ENCODE measurements at regions not wholly inside any gene's neighbourhood (a gene's known extent, or its start where the extent isn't known, plus 50 kb on each side); places are given as distances from the start of the nearest gene placed in this dataset.

DNA sequence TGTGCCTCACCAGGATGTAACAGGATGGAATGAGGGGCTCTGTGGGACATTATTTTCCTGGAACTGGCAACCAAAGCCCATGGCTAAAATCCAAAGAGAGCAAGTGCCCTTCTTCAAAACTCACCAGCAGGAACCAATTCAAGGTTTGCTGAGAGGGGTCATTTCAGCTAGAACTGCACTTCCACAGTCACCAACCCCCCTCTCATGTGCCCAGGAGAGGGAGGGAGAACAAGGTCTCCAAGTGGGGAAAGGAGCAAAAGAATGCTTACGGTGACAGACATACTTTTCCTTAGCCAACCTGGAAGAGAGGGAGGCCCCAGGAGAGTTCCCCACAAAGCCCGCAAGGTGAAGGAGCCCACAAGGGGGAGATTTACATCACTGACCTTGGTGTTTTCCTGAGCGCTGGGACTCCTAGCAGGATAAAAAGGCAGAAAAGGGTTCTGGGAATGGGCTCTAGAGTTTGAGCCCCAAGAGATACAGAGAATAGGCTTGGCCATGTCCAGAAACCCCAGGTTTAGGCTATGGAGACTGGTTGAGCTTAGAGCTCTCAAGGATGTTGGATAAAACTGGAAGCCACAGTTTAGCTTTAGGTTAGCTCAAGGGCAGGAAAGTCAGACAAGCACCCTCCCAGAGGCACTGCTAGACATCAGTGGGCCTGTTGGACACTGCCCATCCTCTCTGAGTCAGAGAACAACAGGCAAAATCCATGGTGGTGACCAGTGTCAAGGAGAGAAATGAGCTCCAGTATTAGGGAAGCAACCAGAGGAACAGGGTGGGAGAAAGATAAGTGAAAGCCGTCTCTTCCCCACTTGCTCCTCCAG lies 63.9 kb upstream of the GHITM start:
- intact Hi-C loops (cut with DNase I; ENCODE audit: low total_unique reads): no loop called here

DNA sequence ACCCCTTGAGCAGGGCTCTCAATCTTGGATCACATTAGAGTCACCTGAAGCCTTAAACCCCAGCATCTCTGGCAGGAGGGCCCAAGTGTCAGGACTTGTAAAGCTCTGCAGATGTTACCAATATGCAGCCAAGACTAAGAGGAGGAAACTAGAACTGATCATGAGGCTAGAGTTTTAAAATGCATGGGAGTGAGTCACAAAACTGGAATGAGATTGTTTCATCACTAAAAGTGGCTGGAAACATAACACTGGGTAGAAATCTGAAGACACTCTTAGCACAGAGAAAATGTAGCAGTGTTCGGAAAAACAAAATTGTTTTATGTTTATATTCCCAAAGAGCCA lies 63.3 kb upstream of the GHITM start:
- no peaks in the 10 kb centered on the region for H3K36me3 ChIP-seq
- H3K4me3 ChIP-seq: no peak overlapping the region
- H3K27ac ChIP-seq: peak overlapping the region in 4 of 5 donors; percentile 38 to 69 (median 58)
- 46 to 83% (median 78%) methylated on average over 1 of the region's 1 CpG for WGBS, 5 donors
- H3K4me1 ChIP-seq: peaks cover 0 to 2% (median 0%) of the 10 kb centered on the region in 4 donors
- peak in 1 of 2 donors; percentile 67 for DNase-seq
- H3K9me3 ChIP-seq: no peaks in the 10 kb centered on the region
- intact Hi-C loops (cut with DNase I; ENCODE audit: low total_unique reads): no loop called here
- H3K27me3 ChIP-seq: no peaks in the 10 kb centered on the region
- TF ChIP-seq, protein P1, sequence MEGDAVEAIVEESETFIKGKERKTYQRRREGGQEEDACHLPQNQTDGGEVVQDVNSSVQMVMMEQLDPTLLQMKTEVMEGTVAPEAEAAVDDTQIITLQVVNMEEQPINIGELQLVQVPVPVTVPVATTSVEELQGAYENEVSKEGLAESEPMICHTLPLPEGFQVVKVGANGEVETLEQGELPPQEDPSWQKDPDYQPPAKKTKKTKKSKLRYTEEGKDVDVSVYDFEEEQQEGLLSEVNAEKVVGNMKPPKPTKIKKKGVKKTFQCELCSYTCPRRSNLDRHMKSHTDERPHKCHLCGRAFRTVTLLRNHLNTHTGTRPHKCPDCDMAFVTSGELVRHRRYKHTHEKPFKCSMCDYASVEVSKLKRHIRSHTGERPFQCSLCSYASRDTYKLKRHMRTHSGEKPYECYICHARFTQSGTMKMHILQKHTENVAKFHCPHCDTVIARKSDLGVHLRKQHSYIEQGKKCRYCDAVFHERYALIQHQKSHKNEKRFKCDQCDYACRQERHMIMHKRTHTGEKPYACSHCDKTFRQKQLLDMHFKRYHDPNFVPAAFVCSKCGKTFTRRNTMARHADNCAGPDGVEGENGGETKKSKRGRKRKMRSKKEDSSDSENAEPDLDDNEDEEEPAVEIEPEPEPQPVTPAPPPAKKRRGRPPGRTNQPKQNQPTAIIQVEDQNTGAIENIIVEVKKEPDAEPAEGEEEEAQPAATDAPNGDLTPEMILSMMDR (IDR thresholded peaks at IDR 0.05): no peak
- TF ChIP-seq POLR2AphosphoS5 (IDR thresholded peaks at IDR 0.05): peak in 1 of 3 donors; percentile 17

More for the DNA sequence above, 63.9 kb upstream of the GHITM start:
- Histone ChIP-seq H3K36me3 (no peaks in the 10 kb centered on the region), H3K9me3 (no peaks in the 10 kb centered on the region), H3K27ac (peak overlapping the region in 4 of 5 donors; percentile 41 to 69 (median 56)), H3K27me3 (no peaks in the 10 kb centered on the region), H3K4me1 (peaks cover 0 to 2% (median 0%) of the 10 kb centered on the region in 4 donors), H3K4me3 (no peak overlapping the region)
- 82 to 94% (median 92%) methylated on average over 4 of the region's 4 CpGs for WGBS, 5 donors
- TF ChIP-seq POLR2AphosphoS5 (IDR thresholded peaks at IDR 0.05) (no peak), POLR2A (IDR thresholded peaks at IDR 0.05) (no peak), EP300 (IDR thresholded peaks at IDR 0.05) (no peak)
- TF ChIP-seq, protein P1 (IDR thresholded peaks at IDR 0.05): no peak
- DNase-seq: no peak

DNA sequence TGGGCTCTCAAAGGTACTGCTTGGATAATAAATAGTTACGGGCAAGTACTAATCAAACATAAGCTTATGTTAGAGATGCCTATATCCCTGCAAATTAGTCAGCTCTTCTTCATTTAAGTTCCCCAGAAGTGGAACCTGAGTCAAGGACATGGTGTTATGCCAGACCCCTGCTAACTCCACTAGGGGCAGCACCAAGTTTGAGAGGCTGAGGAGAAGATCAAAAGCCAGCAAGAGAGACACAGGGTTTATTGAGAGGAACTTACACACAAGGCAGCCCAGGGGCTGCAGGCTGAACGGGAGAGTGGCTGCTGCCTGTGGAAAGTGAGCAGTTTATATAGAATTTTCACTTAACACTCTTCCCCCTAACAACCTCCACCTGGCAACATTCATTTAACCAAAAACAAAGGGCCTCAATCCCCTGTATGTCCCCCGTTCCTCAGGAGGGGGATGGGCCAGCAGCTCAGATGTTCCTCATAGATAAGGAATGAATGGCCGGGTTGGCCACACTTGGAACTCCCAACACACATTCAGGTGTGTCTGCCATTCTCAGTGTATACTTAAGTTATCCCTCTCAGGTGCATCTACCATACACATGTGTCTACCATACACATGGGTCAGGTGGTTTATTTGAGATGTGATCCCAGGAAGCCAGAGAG lies 62.6 kb upstream of the GHITM start:
- Histone ChIP-seq H3K9me3 (no peaks in the 10 kb centered on the region), H3K27ac (peak overlapping the region in 4 of 5 donors; percentile 38 to 67 (median 56)), H3K4me1 (peaks cover 0 to 2% (median 0%) of the 10 kb centered on the region in 4 donors), H3K4me3 (no peak overlapping the region), H3K36me3 (no peaks in the 10 kb centered on the region), H3K27me3 (no peaks in the 10 kb centered on the region)
- no peak for TF ChIP-seq POLR2A (IDR thresholded peaks at IDR 0.05)
- no peak for TF ChIP-seq EP300 (IDR thresholded peaks at IDR 0.05)
- TF ChIP-seq, protein P1 (IDR thresholded peaks at IDR 0.05): no peak
- TF ChIP-seq POLR2AphosphoS5 (IDR thresholded peaks at IDR 0.05): no peak
- 39 to 63% (median 52%) methylated on average over 4 of the region's 4 CpGs for WGBS, 5 donors
- peak in 1 of 2 donors; percentile 25 for DNase-seq
- intact Hi-C loops (cut with DNase I; ENCODE audit: low total_unique reads): no loop called here

DNA sequence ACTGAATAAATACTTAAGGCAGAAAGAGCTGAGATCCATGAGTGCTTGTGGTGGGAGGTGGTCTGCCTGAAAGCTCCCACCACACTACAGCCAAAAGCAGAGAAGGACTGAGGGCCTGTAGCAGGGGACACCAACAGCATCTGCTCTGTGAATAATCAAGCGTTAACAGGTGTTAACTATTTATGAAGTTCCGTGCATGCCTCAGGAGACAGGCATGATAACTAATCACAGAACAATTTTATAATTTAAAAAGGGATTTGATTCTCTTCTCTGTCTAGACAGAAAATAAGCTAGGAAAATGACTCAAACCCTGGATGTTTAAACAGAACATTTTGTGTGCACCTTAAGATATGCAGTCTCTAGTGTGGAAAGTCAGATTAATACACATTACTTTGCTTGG lies 61.5 kb upstream of the GHITM start:
- Histone ChIP-seq H3K27ac (no peak overlapping the region), H3K36me3 (no peaks in the 10 kb centered on the region), H3K4me1 (peaks cover 0 to 2% (median 0%) of the 10 kb centered on the region in 4 donors), H3K9me3 (no peaks in the 10 kb centered on the region), H3K4me3 (no peak overlapping the region), H3K27me3 (no peaks in the 10 kb centered on the region)
- 61 to 87% (median 77%) methylated on average over 2 of the region's 2 CpGs for WGBS, 5 donors
- TF ChIP-seq POLR2AphosphoS5 (IDR thresholded peaks at IDR 0.05) (no peak), POLR2A (IDR thresholded peaks at IDR 0.05) (no peak), EP300 (IDR thresholded peaks at IDR 0.05) (no peak)
- TF ChIP-seq, protein P1 (IDR thresholded peaks at IDR 0.05): no peak
- DNase-seq: no peak
- intact Hi-C loops (cut with DNase I; ENCODE audit: low total_unique reads): no loop called here
